ENCODE measurements at regions not wholly inside any gene's neighbourhood (a gene's known extent, or its start where the extent isn't known, plus 50 kb on each side); places are given as distances from the start of the nearest gene placed in this dataset.

GRCh38 chr2:142218471-142218870 is 87.7 kb upstream of the LRP1B start:
- DNase-seq (ENCODE audit: low spot score): no peak
- H3K36me3 Mint-ChIP-seq (ENCODE audit: low read depth, unreplicated experiment): no peaks in the 10 kb centered on the region
- TF ChIP-seq CTCF (IDR thresholded peaks at IDR 0.05; ENCODE audit: unreplicated experiment): no peak
- no peaks in the 10 kb centered on the region for H3K27me3 Mint-ChIP-seq (ENCODE audit: unreplicated experiment)
- no peaks in the 10 kb centered on the region for H3K4me1 Mint-ChIP-seq (ENCODE audit: unreplicated experiment)
- no peaks in the 10 kb centered on the region for H3K9me3 Mint-ChIP-seq (ENCODE audit: unreplicated experiment)
- H3K4me3 Mint-ChIP-seq (ENCODE audit: unreplicated experiment): no peak overlapping the region
- no peak overlapping the region for H3K27ac Mint-ChIP-seq (ENCODE audit: unreplicated experiment)

- Mint-ChIP-seq H3K9me3 (ENCODE audit: unreplicated experiment) (no peaks in the 10 kb centered on the region), H3K36me3 (ENCODE audit: low read depth, unreplicated experiment) (no peaks in the 10 kb centered on the region), H3K27me3 (ENCODE audit: unreplicated experiment) (no peaks in the 10 kb centered on the region), H3K4me3 (ENCODE audit: unreplicated experiment) (no peak overlapping the region), H3K27ac (ENCODE audit: unreplicated experiment) (no peak overlapping the region), H3K4me1 (ENCODE audit: unreplicated experiment) (no peaks in the 10 kb centered on the region)
- TF ChIP-seq CTCF (IDR thresholded peaks at IDR 0.05; ENCODE audit: unreplicated experiment): no peak
- no peak for DNase-seq (ENCODE audit: low spot score)
Measured at GRCh38 chr2:142217804-142218203, 87.0 kb upstream of the LRP1B start.

GRCh38 chr2:142200062-142200461 is 69.2 kb upstream of the LRP1B start:
- Mint-ChIP-seq H3K27me3 (ENCODE audit: unreplicated experiment) (no peaks in the 10 kb centered on the region), H3K4me1 (ENCODE audit: unreplicated experiment) (no peaks in the 10 kb centered on the region)
- TF ChIP-seq CTCF (IDR thresholded peaks at IDR 0.05; ENCODE audit: unreplicated experiment): no peak

GRCh38 chr2:142199073-142199472 is 68.3 kb upstream of the LRP1B start:
- no peaks in the 10 kb centered on the region for H3K36me3 Mint-ChIP-seq (ENCODE audit: low read depth, unreplicated experiment)
- no peak overlapping the region for H3K27ac Mint-ChIP-seq (ENCODE audit: unreplicated experiment)
- H3K9me3 Mint-ChIP-seq (ENCODE audit: unreplicated experiment): no peaks in the 10 kb centered on the region
- no peaks in the 10 kb centered on the region for H3K4me1 Mint-ChIP-seq (ENCODE audit: unreplicated experiment)
- H3K27me3 Mint-ChIP-seq (ENCODE audit: unreplicated experiment): no peaks in the 10 kb centered on the region
- no peak overlapping the region for H3K4me3 Mint-ChIP-seq (ENCODE audit: unreplicated experiment)
- DNase-seq (ENCODE audit: low spot score): no peak
- TF ChIP-seq CTCF (IDR thresholded peaks at IDR 0.05; ENCODE audit: unreplicated experiment): no peak

More at GRCh38 chr2:142200062-142200461, 69.2 kb upstream of the LRP1B start:
- no peak for DNase-seq (ENCODE audit: low spot score)
- H3K36me3 Mint-ChIP-seq (ENCODE audit: low read depth, unreplicated experiment): no peaks in the 10 kb centered on the region
- H3K4me3 Mint-ChIP-seq (ENCODE audit: unreplicated experiment): no peak overlapping the region
- H3K9me3 Mint-ChIP-seq (ENCODE audit: unreplicated experiment): no peaks in the 10 kb centered on the region
- no peak overlapping the region for H3K27ac Mint-ChIP-seq (ENCODE audit: unreplicated experiment)

GRCh38 chr2:142190805-142191204 is 60.0 kb upstream of the LRP1B start:
- Mint-ChIP-seq H3K9me3 (ENCODE audit: unreplicated experiment) (no peaks in the 10 kb centered on the region), H3K27me3 (ENCODE audit: unreplicated experiment) (no peaks in the 10 kb centered on the region), H3K4me1 (ENCODE audit: unreplicated experiment) (peaks cover 3% of the 10 kb centered on the region), H3K4me3 (ENCODE audit: unreplicated experiment) (no peak overlapping the region), H3K27ac (ENCODE audit: unreplicated experiment) (no peak overlapping the region), H3K36me3 (ENCODE audit: low read depth, unreplicated experiment) (no peaks in the 10 kb centered on the region)
- DNase-seq (ENCODE audit: low spot score): no peak
- TF ChIP-seq CTCF (IDR thresholded peaks at IDR 0.05; ENCODE audit: unreplicated experiment): no peak

All from endothelial cell (in vitro differentiated cells).